Spinal cord (tissue), 9 donors: ENCODE measurements at regions not wholly inside any gene's neighbourhood (a gene's known extent, or its start where the extent isn't known, plus 50 kb on each side); places are given as distances from the start of the nearest gene placed in this dataset.

ENCODE experiments used
- DNase-seq, 6 donors: peaks; one replicate each; pipeline versions ENCODE4 v3.0.0 to v3.0.0-alpha.2; 2013 to 2015; ENCODE audit warnings: low spot score in 6 of 6, low read depth in 4 of 6
- H3K27ac ChIP-seq: one replicate; pipeline ENCODE4 v1.5.1; 2013; ENCODE audit warnings: low read depth, low read length, control low read depth
- H3K27me3 ChIP-seq: one replicate; pipeline ENCODE4 v1.6.1; 2013; ENCODE audit warnings: low read length; ENCODE audit not compliant: control insufficient read depth, insufficient read depth
- H3K36me3 ChIP-seq: one replicate; pipeline ENCODE4 v1.6.1; 2013; ENCODE audit warnings: low read length; ENCODE audit not compliant: control insufficient read depth, insufficient read depth
- H3K4me1 ChIP-seq: one replicate; pipeline ENCODE4 v1.6.1; 2013; ENCODE audit warnings: low read length; ENCODE audit not compliant: control insufficient read depth, insufficient read depth
- H3K4me3 ChIP-seq: one replicate; pipeline ENCODE4 v1.5.1; 2013; ENCODE audit warnings: low read depth, low read length, control low read depth
- H3K9me3 ChIP-seq: one replicate; pipeline ENCODE4 v1.6.1; 2013; ENCODE audit warnings: low read length; ENCODE audit not compliant: control insufficient read depth, insufficient read depth
- WGBS: methylation state at CpG from one replicate; pipeline ENCODE4 v1.1.5; 2013; ENCODE audit warnings: missing lambda C conversion rate; ENCODE audit not compliant: insufficient coverage; 5-methylcytosine and 5-hydroxymethylcytosine counted together
- donor health status: healthy.

DNA sequence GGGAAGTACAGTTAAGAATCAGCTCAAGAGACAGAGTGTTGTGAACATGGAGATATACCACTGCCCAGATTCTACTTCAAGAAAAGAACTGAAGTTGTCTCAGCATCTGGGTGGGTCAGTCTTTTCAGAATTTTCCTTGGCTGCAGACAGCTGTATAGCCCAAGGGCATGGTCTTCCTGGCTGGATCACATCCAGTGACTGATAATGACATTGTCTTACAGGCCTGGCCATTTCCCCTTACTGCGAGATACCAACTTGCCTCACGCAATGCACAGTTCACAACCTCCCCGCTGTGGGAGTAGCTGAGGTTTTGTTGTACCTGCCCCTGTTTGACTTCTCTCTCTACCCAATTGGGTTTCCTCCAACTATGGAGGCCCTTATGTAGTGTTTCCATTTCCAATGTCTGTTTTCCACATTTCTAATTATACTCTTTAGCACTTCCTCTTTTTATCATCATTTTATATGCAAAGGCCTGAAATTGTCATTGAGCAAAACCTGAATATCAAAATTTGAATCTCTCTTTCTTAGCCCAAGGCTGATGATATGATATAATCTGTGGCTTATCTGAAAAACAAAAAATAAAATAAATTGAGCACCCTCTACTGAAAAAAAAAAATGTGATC, 209.1 kb downstream of the NAF1 start:
- no peak overlapping the region for H3K4me3 ChIP-seq
- no peaks in the 10 kb centered on the region for H3K27me3 ChIP-seq
- no peaks in the 10 kb centered on the region for H3K4me1 ChIP-seq
- no peaks in the 10 kb centered on the region for H3K36me3 ChIP-seq
- no CpG with 5 or more reads among the region's 3 CpGs for WGBS
- H3K27ac ChIP-seq, result no peak overlapping the region
- DNase-seq, result no peak
- no peaks in the 10 kb centered on the region for H3K9me3 ChIP-seq

DNA sequence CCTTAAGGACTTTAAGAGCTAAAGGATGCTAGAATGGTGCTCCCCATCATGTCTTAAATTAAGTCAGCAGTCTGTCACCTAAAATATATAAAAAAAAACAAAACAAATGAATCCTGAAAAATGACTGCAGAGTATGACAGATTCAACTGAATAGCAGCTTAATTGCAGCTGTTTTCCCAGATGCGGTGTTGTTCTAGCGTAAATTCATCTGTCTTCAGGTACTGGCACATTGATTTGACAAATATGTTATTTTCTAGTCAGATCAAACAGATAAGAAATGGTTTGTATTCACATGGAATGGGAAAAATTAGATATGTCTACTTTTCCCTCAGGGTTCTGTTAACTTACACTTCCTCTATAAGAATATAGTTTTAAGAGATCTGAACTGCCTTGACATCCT, 211.7 kb downstream of the NAF1 start:
- WGBS, result no CpG with 5 or more reads among the region's 2 CpGs
- H3K4me3 ChIP-seq, result no peak overlapping the region
- DNase-seq, result peak in 1 of 6 donors; percentile 15
- H3K4me1 ChIP-seq, result no peaks in the 10 kb centered on the region
- H3K9me3 ChIP-seq, result no peaks in the 10 kb centered on the region
- no peaks in the 10 kb centered on the region for H3K27me3 ChIP-seq
- H3K27ac ChIP-seq, result no peak overlapping the region
- no peaks in the 10 kb centered on the region for H3K36me3 ChIP-seq

GRCh38 chr4:162952232-162952631, 214.5 kb downstream of the NAF1 start:
- 83% methylated on average over 1 of the region's 3 CpGs for WGBS

DNA sequence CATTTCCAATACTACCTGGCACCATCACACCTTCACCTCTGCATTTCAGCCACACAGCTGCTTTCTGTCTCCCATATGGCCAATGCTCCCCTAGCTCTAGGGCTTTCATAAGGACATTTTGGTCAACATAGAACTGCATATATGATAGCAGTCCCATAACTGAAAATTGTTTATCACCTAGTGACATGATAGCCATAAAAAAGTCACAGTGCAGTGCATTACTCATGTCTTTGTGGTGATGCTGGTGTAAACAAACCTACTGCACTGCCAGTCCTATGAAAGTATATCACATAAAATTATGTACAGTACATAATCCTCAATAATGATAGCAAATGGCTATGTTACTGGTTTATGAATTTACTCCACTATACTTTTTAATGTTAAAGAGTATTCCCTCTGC, 221.0 kb downstream of the NAF1 start:
- Histone ChIP-seq H3K27ac (no peak overlapping the region), H3K4me1 (no peaks in the 10 kb centered on the region), H3K27me3 (no peaks in the 10 kb centered on the region), H3K9me3 (no peaks in the 10 kb centered on the region), H3K4me3 (no peak overlapping the region), H3K36me3 (no peaks in the 10 kb centered on the region)
- no peak for DNase-seq

More at GRCh38 chr4:162952232-162952631, 214.5 kb downstream of the NAF1 start:
- no peaks in the 10 kb centered on the region for H3K4me1 ChIP-seq
- no peak overlapping the region for H3K4me3 ChIP-seq
- no peak overlapping the region for H3K27ac ChIP-seq
- no peaks in the 10 kb centered on the region for H3K36me3 ChIP-seq
- H3K9me3 ChIP-seq, result no peaks in the 10 kb centered on the region
- H3K27me3 ChIP-seq, result no peaks in the 10 kb centered on the region
- DNase-seq, result peak in 1 of 6 donors; percentile 11

DNA sequence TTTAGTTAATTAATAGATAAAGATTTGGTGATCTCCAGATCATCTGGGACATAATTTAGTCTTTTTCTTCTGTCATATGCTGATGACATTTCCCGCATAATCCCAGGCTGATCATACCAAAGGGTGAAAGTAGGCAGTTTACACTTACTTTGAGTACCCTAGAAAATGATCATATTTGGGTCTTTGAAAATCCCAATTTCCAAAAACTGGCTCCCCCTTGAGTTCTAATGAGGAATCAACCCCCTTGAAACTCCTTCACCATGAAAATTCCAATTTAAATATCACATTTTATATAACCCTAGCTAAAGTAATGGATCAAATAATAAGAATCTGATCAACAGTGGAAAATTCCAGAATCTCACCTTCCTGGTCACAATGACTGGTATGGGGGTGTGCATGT, 223.4 kb downstream of the NAF1 start:
- Histone ChIP-seq H3K36me3 (no peaks in the 10 kb centered on the region), H3K27me3 (no peaks in the 10 kb centered on the region), H3K9me3 (no peaks in the 10 kb centered on the region), H3K27ac (no peak overlapping the region), H3K4me3 (no peak overlapping the region), H3K4me1 (no peaks in the 10 kb centered on the region)
- WGBS, result no CpG with 5 or more reads among the region's 1 CpG
- no peak for DNase-seq

- Histone ChIP-seq H3K36me3 (no peaks in the 10 kb centered on the region), H3K27ac (no peak overlapping the region), H3K9me3 (no peaks in the 10 kb centered on the region), H3K4me1 (no peaks in the 10 kb centered on the region), H3K27me3 (no peaks in the 10 kb centered on the region), H3K4me3 (no peak overlapping the region)
- no peak for DNase-seq
- no CpG with 5 or more reads among the region's 1 CpG for WGBS
Observed at GRCh38 chr4:162938738-162939485, 227.8 kb downstream of the NAF1 start.

DNA sequence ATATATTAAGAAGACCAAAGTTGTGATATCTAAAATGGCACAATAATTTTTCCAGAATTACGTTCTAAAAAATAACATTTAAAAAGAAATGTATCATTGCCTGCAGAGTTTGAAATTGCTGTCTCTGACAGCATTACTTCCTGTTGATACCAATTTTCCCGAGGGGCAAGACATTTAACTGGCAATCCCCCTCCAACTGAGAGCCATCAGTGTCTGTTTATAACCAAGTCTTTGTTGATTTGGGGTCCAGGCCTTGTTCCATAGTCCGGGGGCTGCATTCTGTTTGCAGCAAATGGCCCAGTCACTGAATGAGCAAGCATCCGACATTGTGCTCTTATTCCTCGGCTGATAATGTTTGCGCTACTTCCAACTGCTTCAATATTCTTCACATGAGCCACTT, 231.5 kb downstream of the NAF1 start:
- DNase-seq, result peak in 2 of 6 donors; percentile 0 to 58
- no peaks in the 10 kb centered on the region for H3K4me1 ChIP-seq
- H3K4me3 ChIP-seq, result no peak overlapping the region
- H3K36me3 ChIP-seq, result no peaks in the 10 kb centered on the region
- no peaks in the 10 kb centered on the region for H3K9me3 ChIP-seq
- no peak overlapping the region for H3K27ac ChIP-seq
- H3K27me3 ChIP-seq, result no peaks in the 10 kb centered on the region
- WGBS, result 64% methylated on average over 5 of the region's 6 CpGs

- Histone ChIP-seq H3K9me3 (no peaks in the 10 kb centered on the region), H3K27me3 (no peaks in the 10 kb centered on the region), H3K27ac (no peak overlapping the region), H3K36me3 (no peaks in the 10 kb centered on the region), H3K4me1 (no peaks in the 10 kb centered on the region), H3K4me3 (no peak overlapping the region)
- DNase-seq, result no peak
- WGBS, result 60% methylated on average over 1 of the region's 4 CpGs
Observed at GRCh38 chr4:162931286-162931685, 235.4 kb downstream of the NAF1 start.

DNA sequence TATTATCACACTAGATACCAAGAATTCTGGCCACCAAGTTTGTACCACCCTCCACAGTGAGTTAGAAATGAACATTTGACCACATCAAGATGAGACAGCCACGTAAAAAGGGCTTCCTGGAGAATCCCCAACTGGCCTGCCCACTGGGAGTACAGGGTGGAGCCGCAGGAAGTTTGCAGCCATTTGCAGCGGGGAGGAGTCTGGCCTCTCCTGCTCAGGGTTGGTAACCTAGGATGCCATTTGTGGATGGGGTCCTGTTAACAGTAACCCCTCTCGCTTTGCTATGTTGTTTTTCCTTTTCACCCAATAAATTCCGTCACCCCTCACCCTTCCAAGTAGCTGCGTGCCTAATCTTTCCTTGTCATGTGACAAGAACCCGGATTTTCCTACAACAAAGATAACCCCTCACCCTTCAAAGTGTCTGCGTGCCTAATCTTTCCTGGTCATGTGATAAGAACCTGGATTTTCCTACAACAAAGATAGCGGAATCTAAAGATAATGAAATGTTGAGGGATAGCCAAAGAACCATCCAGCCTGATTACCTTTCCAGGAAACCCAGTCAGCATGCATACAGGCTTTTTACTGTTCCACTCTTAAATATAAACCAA, 245.4 kb downstream of the NAF1 start:
- no peak for DNase-seq
- Histone ChIP-seq H3K4me3 (no peak overlapping the region), H3K27me3 (no peaks in the 10 kb centered on the region), H3K9me3 (peaks cover 2% of the 10 kb centered on the region), H3K4me1 (no peaks in the 10 kb centered on the region), H3K27ac (no peak overlapping the region), H3K36me3 (no peaks in the 10 kb centered on the region)
- WGBS, result 92% methylated on average over 7 of the region's 9 CpGs

DNA sequence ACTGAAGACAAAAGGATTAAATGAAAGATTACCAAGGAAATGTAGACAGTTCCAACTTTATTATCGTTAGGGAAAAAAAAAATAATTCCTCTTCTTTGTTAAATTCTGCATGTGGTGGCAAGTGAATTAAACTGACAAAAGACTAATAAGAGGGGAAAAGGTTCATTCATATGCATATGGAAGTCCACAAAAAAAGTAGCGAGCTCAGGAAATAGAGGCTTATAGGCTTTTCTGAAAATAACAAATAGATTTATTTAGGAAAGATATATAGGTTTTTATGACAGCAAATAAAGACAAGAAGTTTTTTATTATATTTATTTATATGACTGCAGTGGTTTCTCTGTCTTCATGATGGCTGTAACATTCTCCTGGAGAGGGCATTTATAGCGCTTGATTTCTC, 246.0 kb downstream of the NAF1 start:
- H3K27ac ChIP-seq, result no peak overlapping the region
- no CpG with 5 or more reads among the region's 3 CpGs for WGBS
- peaks cover 2% of the 10 kb centered on the region for H3K9me3 ChIP-seq
- no peaks in the 10 kb centered on the region for H3K36me3 ChIP-seq
- no peak for DNase-seq
- H3K27me3 ChIP-seq, result no peaks in the 10 kb centered on the region
- H3K4me3 ChIP-seq, result no peak overlapping the region
- no peaks in the 10 kb centered on the region for H3K4me1 ChIP-seq
